AG04449 (cell line): ENCODE measurements at regions not wholly inside any gene's neighbourhood (a gene's known extent, or its start where the extent isn't known, plus 50 kb on each side); places are given as distances from the start of the nearest gene placed in this dataset.

Experiments used
- CTCF ChIA-PET: fragments of 350-600 bp; formaldehyde crosslinking; extraction: SDS; loops from one replicate; lab custom pipeline; 2021; ENCODE audit warnings: antibody characterized with exemption; lab: Yijun Ruan, JAX
- POLR2A ChIA-PET: fragments of 400-600, 350-600 bp; formaldehyde crosslinking; extraction: SDS; loops from one replicate; lab custom pipeline; 2020; ENCODE audit warnings: antibody characterized with exemption, inconsistent platforms; lab: Yijun Ruan, JAX
- DNase-seq: peaks from one replicate; pipeline ENCODE4 v3.0.0-alpha.2; 2010; ENCODE audit warnings: low read depth, low spot score
- H3K4me3 ChIP-seq: 2 replicates; pipeline ENCODE4 v1.5.1; 2011; ENCODE audit warnings: low read depth, mild to moderate bottlenecking, control low read depth, low read length
- CTCF ChIP-seq: IDR thresholded peaks from one replicate; pipeline ENCODE4 v1.5.1; 2011; ENCODE audit warnings: mild to moderate bottlenecking, moderate library complexity, low read length, control low read depth, inconsistent platforms; ENCODE audit not compliant: insufficient read depth; ENCODE audit errors: missing control alignments

- H3K4me3 ChIP-seq, result no peak overlapping the region
- ChIA-PET POLR2A (no interaction called here), CTCF (no interaction called here)
- DNase-seq, result no peak
- no peak for TF ChIP-seq CTCF
Observed at GRCh38 chr6:122098201-122098678, 301.2 kb upstream of the HSF2 start.

- CTCF ChIA-PET, result interaction anchor here (1.0 kb wide), 1 partner anchor 658 kb away, joined by 3 read pairs; no protein-coding TSS in a partner anchor
Observed at GRCh38 chr6:122102026-122102425, 297.4 kb upstream of the HSF2 start.

GRCh38 chr6:122107256-122107852, 292.1 kb upstream of the HSF2 start:
- CTCF ChIA-PET, result no interaction called here
- no peak for DNase-seq
- no peak overlapping the region for H3K4me3 ChIP-seq
- POLR2A ChIA-PET, result no interaction called here
- TF ChIP-seq CTCF, result no peak

More at GRCh38 chr6:122102026-122102425, 297.4 kb upstream of the HSF2 start:
- no peak for TF ChIP-seq CTCF
- no peak for DNase-seq
- POLR2A ChIA-PET, result no interaction called here
- H3K4me3 ChIP-seq, result no peak overlapping the region

- ChIA-PET CTCF (no interaction called here), POLR2A (no interaction called here)
- no peak for DNase-seq
- no peak for TF ChIP-seq CTCF
- no peak overlapping the region for H3K4me3 ChIP-seq
Observed at GRCh38 chr6:122109075-122109474, 290.4 kb upstream of the HSF2 start.

GRCh38 chr6:122114717-122115116, 284.7 kb upstream of the HSF2 start:
- TF ChIP-seq CTCF, result no peak
- ChIA-PET POLR2A (no interaction called here), CTCF (interaction anchor here (0.5 kb wide), 1 partner anchor 51 kb away, joined by 3 read pairs; no protein-coding TSS in a partner anchor)
- no peak for DNase-seq
- H3K4me3 ChIP-seq, result no peak overlapping the region

- TF ChIP-seq CTCF, result no peak
- POLR2A ChIA-PET, result no interaction called here
- no peak for DNase-seq
- CTCF ChIA-PET, result no interaction called here
- no peak overlapping the region for H3K4me3 ChIP-seq
Observed at GRCh38 chr6:122116119-122116834, 283.2 kb upstream of the HSF2 start.
